Astrocyte of the cerebellum (primary cell): ENCODE measurements at regions not wholly inside any gene's neighbourhood (a gene's known extent, or its start where the extent isn't known, plus 50 kb on each side); places are given as distances from the start of the nearest gene placed in this dataset.
"Not testable (repeated sequence)": the region's sequence is repeated elsewhere in the genome, so short reads cannot be mapped to it uniquely, and the experiment has no call there.

ENCODE experiments used
- DNase-seq: peaks from one replicate; pipeline ENCODE4 v3.0.0-alpha.2; 2011; ENCODE audit warnings: low read depth
- H3K4me3 ChIP-seq: 2 replicates; pipeline ENCODE4 v1.5.1; 2011; ENCODE audit warnings: mild to moderate bottlenecking, low read depth, low read length, moderate library complexity
- in situ Hi-C: cut with HindIII; loops from 2 replicates; pipeline ENCODE4 v1.10.0; 2017; ENCODE audit warnings: low sequenced_read_pairs
- TF ChIP-seq, protein P1 (sequence below): IDR thresholded peaks from 2 replicates; pipeline ENCODE4 v1.5.1; 2012; ENCODE audit warnings: low read length, low read depth, moderate library complexity, mild to moderate bottlenecking; ENCODE audit errors: missing control alignments

GRCh38 chr4:52157071-52157470 lies 106.0 kb downstream of the SPATA18 start:
- H3K4me3 ChIP-seq, in situ Hi-C loops, DNase-seq: not testable (repeated sequence)

GRCh38 chr4:52157641-52158316 lies 106.7 kb downstream of the SPATA18 start:
- no peak for DNase-seq
- TF ChIP-seq, protein P1, sequence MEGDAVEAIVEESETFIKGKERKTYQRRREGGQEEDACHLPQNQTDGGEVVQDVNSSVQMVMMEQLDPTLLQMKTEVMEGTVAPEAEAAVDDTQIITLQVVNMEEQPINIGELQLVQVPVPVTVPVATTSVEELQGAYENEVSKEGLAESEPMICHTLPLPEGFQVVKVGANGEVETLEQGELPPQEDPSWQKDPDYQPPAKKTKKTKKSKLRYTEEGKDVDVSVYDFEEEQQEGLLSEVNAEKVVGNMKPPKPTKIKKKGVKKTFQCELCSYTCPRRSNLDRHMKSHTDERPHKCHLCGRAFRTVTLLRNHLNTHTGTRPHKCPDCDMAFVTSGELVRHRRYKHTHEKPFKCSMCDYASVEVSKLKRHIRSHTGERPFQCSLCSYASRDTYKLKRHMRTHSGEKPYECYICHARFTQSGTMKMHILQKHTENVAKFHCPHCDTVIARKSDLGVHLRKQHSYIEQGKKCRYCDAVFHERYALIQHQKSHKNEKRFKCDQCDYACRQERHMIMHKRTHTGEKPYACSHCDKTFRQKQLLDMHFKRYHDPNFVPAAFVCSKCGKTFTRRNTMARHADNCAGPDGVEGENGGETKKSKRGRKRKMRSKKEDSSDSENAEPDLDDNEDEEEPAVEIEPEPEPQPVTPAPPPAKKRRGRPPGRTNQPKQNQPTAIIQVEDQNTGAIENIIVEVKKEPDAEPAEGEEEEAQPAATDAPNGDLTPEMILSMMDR: no peak
- no peak overlapping the region for H3K4me3 ChIP-seq
- in situ Hi-C loops: no loop called here

GRCh38 chr4:52160859-52161258 lies 109.8 kb downstream of the SPATA18 start:
- in situ Hi-C loops: no loop called here
- H3K4me3 ChIP-seq: no peak overlapping the region
- DNase-seq: no peak
- TF ChIP-seq, protein P1: no peak

DNA sequence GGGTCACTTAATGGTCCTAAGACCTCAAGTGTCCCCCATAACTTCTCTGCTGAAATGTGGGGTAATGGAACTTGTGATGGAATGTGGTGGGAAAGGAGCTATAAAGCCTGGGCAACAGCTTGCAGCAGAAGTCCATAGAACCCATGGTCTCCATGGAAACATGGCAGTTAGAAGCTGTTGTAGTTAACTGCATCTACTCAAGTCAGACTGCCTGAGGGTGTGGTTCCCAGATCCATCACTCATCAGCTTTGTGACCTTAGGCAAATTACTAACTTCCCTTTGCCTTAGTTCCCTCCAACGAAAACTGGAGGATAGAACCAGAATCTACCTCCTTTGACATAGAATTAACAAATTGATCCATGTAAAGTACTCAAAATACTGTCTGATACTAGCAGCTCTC lies 113.0 kb downstream of the SPATA18 start:
- no peak for DNase-seq
- TF ChIP-seq, protein P1: no peak
- no peak overlapping the region for H3K4me3 ChIP-seq
- in situ Hi-C loops: no loop called here

- in situ Hi-C loops: no loop called here
- H3K4me3 ChIP-seq: no peak overlapping the region
- DNase-seq: no peak
- TF ChIP-seq, protein P1: no peak
Observed at GRCh38 chr4:52172166-52172565, 121.1 kb downstream of the SPATA18 start.

- no peak for DNase-seq
- in situ Hi-C loops: no loop called here
- H3K4me3 ChIP-seq: no peak overlapping the region
- TF ChIP-seq, protein P1: no peak
Observed at GRCh38 chr4:52173470-52174045, 122.5 kb downstream of the SPATA18 start.

GRCh38 chr4:52187603-52188002 lies 136.5 kb downstream of the SPATA18 start:
- TF ChIP-seq, protein P1: no peak
- no peak overlapping the region for H3K4me3 ChIP-seq
- DNase-seq: no peak
- in situ Hi-C loops: no loop called here
